HL-60 (cell line): ENCODE measurements at regions not wholly inside any gene's neighbourhood (a gene's known extent, or its start where the extent isn't known, plus 50 kb on each side); places are given as distances from the start of the nearest gene placed in this dataset.

Experiments
- DNase-seq, 2 experiments: peaks; one replicate each; pipeline ENCODE4 v3.0.0-alpha.2; 2010 to 2020; ENCODE audit warnings: low read depth in 1 of 2, low spot score in 1 of 2
- H3K27ac ChIP-seq: fragments of 250-450 bp; sonication (Bioruptor Pico); replicated peaks from 2 replicates; pipeline ENCODE4 v1.5.1; 2020; ENCODE audit warnings: mild to moderate bottlenecking, moderate library complexity
- H3K27me3 ChIP-seq: fragments of 250-450 bp; sonication (Bioruptor Pico); 2 replicates; pipeline ENCODE4 v1.5.1; 2021; ENCODE audit warnings: mild to moderate bottlenecking, moderate library complexity; ENCODE audit not compliant: insufficient read depth, poor library complexity, severe bottlenecking
- H3K4me3 ChIP-seq: replicated peaks from 2 replicates; pipeline ENCODE4 v1.5.1; 2011; ENCODE audit warnings: mild to moderate bottlenecking, control low read depth, low read length; ENCODE audit not compliant: insufficient read depth
- CTCF ChIP-seq: IDR thresholded peaks from one replicate; pipeline ENCODE4 v1.5.1; 2011; ENCODE audit warnings: low read length, control low read depth, inconsistent platforms; ENCODE audit not compliant: insufficient read depth
- GABPA ChIP-seq: IDR thresholded peaks from 2 replicates; pipeline ENCODE4 v1.6.1; 2012; ENCODE audit warnings: low read depth
- POLR2AphosphoS5 ChIP-seq: IDR thresholded peaks from 2 replicates; pipeline ENCODE4 v1.6.1; 2012; ENCODE audit warnings: low read depth
- SPI1 ChIP-seq: IDR thresholded peaks from 2 replicates; pipeline ENCODE4 v1.6.1; 2012; ENCODE audit warnings: low read depth, mild to moderate bottlenecking, borderline replicate concordance
- TF ChIP-seq, protein P1 (sequence below): IDR thresholded peaks from 2 replicates; pipeline ENCODE4 v1.6.1; 2012; ENCODE audit warnings: low read depth; ENCODE audit not compliant: insufficient replicate concordance

- no peak for DNase-seq
- TF ChIP-seq GABPA, result no peak
- TF ChIP-seq POLR2AphosphoS5, result no peak
- TF ChIP-seq, protein P1, sequence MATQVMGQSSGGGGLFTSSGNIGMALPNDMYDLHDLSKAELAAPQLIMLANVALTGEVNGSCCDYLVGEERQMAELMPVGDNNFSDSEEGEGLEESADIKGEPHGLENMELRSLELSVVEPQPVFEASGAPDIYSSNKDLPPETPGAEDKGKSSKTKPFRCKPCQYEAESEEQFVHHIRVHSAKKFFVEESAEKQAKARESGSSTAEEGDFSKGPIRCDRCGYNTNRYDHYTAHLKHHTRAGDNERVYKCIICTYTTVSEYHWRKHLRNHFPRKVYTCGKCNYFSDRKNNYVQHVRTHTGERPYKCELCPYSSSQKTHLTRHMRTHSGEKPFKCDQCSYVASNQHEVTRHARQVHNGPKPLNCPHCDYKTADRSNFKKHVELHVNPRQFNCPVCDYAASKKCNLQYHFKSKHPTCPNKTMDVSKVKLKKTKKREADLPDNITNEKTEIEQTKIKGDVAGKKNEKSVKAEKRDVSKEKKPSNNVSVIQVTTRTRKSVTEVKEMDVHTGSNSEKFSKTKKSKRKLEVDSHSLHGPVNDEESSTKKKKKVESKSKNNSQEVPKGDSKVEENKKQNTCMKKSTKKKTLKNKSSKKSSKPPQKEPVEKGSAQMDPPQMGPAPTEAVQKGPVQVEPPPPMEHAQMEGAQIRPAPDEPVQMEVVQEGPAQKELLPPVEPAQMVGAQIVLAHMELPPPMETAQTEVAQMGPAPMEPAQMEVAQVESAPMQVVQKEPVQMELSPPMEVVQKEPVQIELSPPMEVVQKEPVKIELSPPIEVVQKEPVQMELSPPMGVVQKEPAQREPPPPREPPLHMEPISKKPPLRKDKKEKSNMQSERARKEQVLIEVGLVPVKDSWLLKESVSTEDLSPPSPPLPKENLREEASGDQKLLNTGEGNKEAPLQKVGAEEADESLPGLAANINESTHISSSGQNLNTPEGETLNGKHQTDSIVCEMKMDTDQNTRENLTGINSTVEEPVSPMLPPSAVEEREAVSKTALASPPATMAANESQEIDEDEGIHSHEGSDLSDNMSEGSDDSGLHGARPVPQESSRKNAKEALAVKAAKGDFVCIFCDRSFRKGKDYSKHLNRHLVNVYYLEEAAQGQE, result no peak
- no peak for TF ChIP-seq SPI1
- no peak for TF ChIP-seq CTCF
- Histone ChIP-seq H3K27ac (no peak overlapping the region), H3K27me3 (no peaks in the 10 kb centered on the region), H3K4me3 (no peak overlapping the region)
These were observed 790.5 kb downstream of the RNF144A start for GRCh38 chr2:7707723-7708122.

DNA sequence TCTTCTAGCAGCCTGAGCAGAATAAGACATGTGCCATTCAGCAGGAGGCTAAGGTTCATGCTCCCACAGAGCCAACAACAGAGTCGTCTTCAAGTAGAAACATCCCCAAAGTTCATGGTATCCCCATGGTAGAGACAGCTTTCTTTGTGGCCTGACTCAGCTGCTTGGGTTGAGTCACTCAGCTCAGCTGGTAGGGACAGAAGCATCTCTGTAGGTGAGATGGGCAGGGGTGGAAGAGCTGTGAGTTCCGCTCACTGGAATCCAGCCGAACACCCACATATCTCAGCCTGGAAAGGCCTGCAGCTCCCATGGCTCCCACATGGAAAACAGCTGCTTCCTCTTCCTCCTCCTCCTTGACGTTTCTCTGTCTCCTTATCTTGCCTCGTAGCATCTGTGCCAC is 792.7 kb downstream of the RNF144A start:
- TF ChIP-seq GABPA (no peak), CTCF (no peak), POLR2AphosphoS5 (no peak), SPI1 (no peak)
- TF ChIP-seq, protein P1, result no peak
- H3K27me3 ChIP-seq, result no peaks in the 10 kb centered on the region
- DNase-seq, result no peak
- no peak overlapping the region for H3K4me3 ChIP-seq
- no peak overlapping the region for H3K27ac ChIP-seq

- no peaks in the 10 kb centered on the region for H3K27me3 ChIP-seq
- no peak overlapping the region for H3K27ac ChIP-seq
- no peak for DNase-seq
- H3K4me3 ChIP-seq, result no peak overlapping the region
- TF ChIP-seq, protein P1, result no peak
- TF ChIP-seq CTCF (no peak), POLR2AphosphoS5 (no peak)
These were observed 794.0 kb downstream of the RNF144A start for GRCh38 chr2:7711167-7711566.
